ENCODE measurements at regions not wholly inside any gene's neighbourhood (a gene's known extent, or its start where the extent isn't known, plus 50 kb on each side); places are given as distances from the start of the nearest gene placed in this dataset.

DNA sequence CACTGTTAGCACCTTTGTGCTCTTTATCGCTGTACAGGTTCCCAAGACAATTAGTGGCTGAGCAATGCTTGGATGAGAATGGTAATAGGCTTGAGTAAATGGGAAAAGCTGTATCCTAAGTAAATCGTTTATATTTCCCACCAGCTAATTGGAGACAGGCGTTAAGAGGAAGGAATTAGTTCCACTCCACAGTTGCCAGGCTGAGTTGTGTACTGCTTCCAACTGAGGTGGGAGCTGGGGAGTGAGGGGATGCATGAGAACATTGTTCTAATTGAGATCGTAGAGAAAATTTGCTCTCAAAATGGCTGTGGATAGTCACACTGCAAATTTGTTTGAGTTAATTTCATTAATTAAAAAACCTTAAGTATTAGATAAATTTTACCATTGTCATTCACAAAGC is 285.0 kb upstream of the ADAMTSL1 start:
- no peak for DNase-seq (ENCODE audit: low read depth)
- TF ChIP-seq, protein P1, sequence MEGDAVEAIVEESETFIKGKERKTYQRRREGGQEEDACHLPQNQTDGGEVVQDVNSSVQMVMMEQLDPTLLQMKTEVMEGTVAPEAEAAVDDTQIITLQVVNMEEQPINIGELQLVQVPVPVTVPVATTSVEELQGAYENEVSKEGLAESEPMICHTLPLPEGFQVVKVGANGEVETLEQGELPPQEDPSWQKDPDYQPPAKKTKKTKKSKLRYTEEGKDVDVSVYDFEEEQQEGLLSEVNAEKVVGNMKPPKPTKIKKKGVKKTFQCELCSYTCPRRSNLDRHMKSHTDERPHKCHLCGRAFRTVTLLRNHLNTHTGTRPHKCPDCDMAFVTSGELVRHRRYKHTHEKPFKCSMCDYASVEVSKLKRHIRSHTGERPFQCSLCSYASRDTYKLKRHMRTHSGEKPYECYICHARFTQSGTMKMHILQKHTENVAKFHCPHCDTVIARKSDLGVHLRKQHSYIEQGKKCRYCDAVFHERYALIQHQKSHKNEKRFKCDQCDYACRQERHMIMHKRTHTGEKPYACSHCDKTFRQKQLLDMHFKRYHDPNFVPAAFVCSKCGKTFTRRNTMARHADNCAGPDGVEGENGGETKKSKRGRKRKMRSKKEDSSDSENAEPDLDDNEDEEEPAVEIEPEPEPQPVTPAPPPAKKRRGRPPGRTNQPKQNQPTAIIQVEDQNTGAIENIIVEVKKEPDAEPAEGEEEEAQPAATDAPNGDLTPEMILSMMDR (IDR thresholded peaks at IDR 0.05; ENCODE audit: insufficient read depth, low read depth, low read length, missing control alignments), result no peak
- no peak overlapping the region for H3K4me3 ChIP-seq (ENCODE audit: low read depth, low read length)

DNA sequence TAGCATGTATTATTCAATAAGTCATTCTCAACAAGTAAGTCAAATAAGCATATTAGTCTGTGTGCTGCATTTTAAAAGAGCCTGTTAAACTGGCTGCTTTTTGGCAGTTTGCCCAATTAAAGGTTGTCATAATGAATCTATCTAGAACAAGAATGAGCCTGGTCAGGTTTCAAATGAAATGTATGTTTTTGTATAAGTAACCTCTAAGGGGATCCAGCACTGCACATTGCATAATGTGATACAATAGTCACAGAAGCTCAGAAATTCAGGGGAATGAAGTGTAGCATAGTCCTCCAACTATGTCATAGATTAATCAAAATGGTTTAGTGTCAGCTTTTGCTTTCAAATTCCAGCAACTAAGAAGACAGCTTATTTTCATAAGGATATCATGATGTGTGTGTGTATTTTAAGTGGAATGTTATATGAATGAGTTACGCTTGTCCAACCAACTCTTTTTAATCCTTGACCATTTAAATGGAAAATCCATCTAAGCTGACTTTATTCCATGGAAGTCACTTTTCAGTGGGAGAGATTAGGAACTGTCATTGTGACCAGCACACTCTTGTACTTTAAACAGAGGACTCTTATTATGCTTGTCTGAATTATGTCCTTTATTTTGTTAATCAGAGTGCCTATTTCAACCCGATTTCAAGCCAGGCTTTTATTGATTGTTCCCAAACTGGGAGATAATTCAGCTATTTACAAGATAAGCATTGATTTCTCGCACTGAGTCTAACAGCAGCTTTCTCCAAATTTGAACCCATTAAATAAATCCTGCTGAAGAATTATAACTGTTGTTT is 283.9 kb upstream of the ADAMTSL1 start:
- TF ChIP-seq, protein P1 (IDR thresholded peaks at IDR 0.05; ENCODE audit: insufficient read depth, low read depth, low read length, missing control alignments), result no peak
- DNase-seq (ENCODE audit: low read depth), result no peak

DNA sequence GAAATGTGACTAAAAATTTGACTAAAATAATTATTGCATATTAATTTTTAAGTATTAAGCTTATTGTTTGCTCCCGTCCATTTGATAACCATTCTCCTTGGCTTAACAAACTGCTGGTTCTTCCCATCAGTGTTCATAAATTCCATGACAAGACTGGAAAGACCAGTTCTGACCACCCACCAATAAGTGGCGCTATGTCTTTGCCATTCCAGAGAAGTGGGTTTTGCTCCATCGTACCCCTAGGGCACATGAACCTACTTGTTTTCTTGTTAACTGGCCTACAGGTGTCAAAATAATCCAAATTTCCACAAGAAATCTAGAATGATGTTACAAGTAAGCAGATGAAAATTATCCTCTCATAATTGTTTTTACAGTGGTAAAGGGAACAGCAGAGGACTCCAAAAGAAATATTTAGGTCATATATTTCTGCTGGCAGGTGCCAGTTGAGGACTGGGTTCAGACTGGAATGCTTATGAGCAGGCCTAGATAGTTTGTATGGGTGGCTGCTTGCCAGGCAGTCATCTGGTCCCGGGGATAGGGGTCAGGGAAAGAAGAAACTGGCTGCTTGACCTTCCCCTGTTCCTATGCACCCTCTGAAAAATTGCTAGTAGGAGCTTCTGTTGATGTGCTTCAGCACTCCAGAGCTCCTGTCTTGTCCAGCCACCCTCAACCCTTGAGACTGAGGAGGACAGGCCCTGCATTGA is 283.1 kb upstream of the ADAMTSL1 start:
- TF ChIP-seq, protein P1 (IDR thresholded peaks at IDR 0.05; ENCODE audit: insufficient read depth, low read depth, low read length, missing control alignments), result no peak
- DNase-seq (ENCODE audit: low read depth), result no peak
- H3K4me3 ChIP-seq (ENCODE audit: low read depth, low read length), result no peak overlapping the region

More for the DNA sequence above, 283.9 kb upstream of the ADAMTSL1 start:
- H3K4me3 ChIP-seq (ENCODE audit: low read depth, low read length), result no peak overlapping the region

DNA sequence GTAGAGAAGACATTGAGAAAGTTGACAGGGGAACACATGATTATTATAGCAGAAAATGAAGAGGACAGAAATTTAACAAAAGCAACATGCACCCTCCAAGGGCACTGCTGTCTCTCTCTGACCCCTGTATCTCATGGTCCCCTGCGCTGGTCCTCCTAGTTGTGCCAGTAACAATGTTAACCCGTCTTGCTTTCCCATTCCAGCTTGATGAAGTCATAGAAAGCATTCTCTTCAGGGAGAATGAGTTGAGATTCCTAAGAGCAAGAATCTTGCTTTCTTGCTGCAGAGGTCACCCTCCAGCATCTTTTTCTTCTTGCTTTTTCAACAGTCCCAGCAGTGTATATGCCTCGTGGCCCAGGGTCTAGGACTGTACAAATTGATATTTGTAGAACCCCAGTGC is 279.6 kb upstream of the ADAMTSL1 start:
- H3K4me3 ChIP-seq (ENCODE audit: low read depth, low read length), result no peak overlapping the region
- TF ChIP-seq, protein P1 (IDR thresholded peaks at IDR 0.05; ENCODE audit: insufficient read depth, low read depth, low read length, missing control alignments), result no peak
- DNase-seq (ENCODE audit: low read depth), result no peak

DNA sequence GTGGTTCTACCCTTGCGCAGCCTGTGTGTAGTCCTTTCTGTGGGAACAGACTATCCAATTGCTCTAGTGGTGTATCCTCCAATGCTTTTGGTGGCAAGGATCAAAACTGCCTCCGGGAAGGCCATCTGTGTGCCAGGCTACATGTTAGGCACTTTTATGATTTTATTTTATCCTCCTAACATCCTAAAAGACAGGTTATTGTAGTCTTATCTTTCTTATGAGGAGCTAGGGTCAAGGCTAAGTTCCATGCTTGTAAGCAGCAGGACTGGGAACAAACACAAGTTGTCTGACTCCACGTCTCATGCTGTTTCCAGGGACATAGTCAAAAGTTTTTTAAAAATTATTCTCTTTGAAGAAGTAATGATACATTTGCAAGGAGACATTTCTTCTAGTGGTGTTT is 278.7 kb upstream of the ADAMTSL1 start:
- TF ChIP-seq, protein P1 (IDR thresholded peaks at IDR 0.05; ENCODE audit: insufficient read depth, low read depth, low read length, missing control alignments), result no peak

DNA sequence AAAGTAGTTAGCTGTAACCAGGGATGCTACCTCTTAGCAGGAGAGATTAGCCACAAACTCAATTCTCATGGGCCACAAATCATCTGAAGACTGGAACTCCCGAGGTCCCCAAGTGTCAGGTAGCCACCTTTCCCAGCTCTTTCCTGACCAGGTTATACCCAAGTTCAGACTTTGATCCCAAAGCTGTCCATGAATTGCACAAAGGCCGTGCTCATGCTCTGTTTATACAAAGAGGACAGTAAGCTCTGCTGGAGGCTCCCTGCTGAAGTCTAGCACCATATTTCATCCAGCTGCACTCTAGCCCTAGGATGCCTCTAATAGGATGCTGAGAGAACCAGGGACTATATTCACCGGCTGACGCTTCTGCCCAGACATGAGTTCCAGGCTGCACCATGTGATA is 271.0 kb upstream of the ADAMTSL1 start:
- H3K4me3 ChIP-seq (ENCODE audit: low read depth, low read length), result no peak overlapping the region
- TF ChIP-seq, protein P1 (IDR thresholded peaks at IDR 0.05; ENCODE audit: insufficient read depth, low read depth, low read length, missing control alignments), result no peak
- DNase-seq (ENCODE audit: low read depth), result no peak

More for the DNA sequence above, 278.7 kb upstream of the ADAMTSL1 start:
- no peak for DNase-seq (ENCODE audit: low read depth)
- H3K4me3 ChIP-seq (ENCODE audit: low read depth, low read length), result no peak overlapping the region
